Activated effector memory CD4-positive, alpha-beta T cell treated with Interleukin-2 at 50 U/mL for 16 hours (primary cell): ENCODE measurements at regions not wholly inside any gene's neighbourhood (a gene's known extent, or its start where the extent isn't known, plus 50 kb on each side); places are given as distances from the start of the nearest gene placed in this dataset.
"Not testable (repeated sequence)": the region's sequence is repeated elsewhere in the genome, so short reads cannot be mapped to it uniquely, and the experiment has no call there.

ENCODE experiments used
- DNase-seq: peaks from one replicate; pipeline ENCODE4 v3.0.0-alpha.2; 2020

DNA sequence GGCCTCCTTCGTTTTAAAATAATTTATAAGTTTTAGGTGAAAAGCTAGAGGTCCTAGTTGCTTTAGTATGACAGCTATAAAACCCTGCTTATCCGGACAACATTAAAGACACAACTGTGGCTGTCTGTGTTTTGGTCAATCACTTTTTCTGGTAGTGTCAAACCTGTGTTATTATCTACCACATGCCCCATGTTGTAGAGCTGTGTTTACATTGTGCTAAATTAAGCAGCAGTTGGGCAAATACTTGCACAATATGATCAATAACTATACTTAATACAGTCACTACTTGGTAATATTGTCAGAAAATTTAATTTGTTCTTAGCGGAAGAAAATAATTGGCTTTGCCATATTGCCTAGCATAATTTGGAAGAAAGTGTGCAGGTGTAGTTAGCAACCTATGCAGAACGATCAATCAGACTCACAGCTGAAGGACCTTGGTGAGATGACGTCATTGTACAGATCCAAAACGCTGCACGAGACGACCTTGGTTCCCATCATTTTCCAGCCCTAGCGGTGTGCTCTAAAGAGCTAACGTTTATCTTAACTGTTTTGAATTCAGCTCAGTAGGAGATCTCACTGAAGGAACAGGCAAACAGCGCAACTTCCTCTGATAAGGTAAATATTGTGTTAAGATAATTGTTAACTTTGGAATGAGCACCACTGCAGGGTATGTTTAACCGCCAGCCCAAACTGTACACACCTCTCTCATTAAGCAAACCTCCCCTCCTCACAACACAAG lies 476.6 kb downstream of the IRS2 start:
- no peak for DNase-seq

DNA sequence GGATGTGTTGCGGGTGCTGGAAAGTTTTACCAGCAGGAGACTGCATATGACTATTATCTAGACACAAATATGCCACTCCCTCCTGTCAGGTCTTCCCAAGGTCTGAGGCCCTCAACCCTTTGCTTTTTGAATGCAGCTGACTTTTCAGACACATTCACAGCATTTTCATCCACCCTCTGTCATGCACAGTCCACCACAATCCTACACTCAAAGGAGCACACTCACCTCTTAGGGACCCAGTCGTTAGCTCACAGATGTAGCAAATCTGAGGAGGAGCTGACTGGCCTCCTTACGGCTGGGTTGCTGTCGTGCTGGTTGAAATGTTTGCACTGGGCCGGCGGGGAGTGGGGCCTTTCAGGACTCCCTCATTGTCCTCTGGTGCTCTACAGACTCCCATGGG lies 479.4 kb downstream of the IRS2 start:
- DNase-seq, result no peak

DNA sequence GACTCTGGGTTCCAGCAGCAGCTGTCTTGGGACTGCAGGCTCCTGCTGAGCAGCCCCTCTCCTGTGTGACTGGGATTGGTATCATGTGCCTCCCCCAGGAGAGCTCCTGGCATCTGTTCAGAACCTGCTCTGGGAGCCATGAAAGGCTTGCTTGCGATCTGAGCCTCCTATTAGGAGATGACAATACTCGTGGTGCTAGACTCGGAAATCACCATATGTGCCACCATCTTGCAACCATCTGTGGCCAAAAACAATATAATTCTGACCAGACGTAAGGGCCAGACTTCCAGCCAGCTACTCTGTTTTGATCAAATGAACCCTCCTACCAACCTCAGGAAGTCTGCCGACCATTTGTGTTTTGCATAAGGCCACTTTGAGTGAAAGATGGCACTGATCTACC lies 484.7 kb downstream of the IRS2 start:
- DNase-seq, result no peak

DNA sequence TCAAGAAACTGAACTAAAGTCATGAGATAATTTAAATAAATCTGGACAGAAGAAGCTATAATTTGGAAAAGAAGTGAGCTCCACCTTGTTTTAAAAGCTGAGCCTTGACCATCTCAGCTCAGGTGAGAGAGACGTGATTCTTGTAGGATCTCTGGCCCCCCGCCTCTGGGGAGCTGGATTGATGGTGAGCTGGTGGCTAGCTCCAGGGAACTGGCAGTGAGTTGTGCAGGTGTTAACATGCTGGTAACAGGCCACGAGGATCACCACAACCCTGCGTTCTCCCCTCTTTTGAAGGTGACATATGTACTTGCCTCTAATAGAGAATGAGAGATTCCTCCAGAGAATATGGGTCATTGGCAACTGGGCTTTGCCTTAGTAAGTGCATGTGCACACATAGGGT lies 485.1 kb downstream of the IRS2 start:
- DNase-seq, result no peak

GRCh38 chr13:109297628-109298027 lies 488.8 kb downstream of the IRS2 start:
- DNase-seq, result no peak

GRCh38 chr13:109293166-109293565 lies 493.2 kb downstream of the IRS2 start:
- no peak for DNase-seq

DNA sequence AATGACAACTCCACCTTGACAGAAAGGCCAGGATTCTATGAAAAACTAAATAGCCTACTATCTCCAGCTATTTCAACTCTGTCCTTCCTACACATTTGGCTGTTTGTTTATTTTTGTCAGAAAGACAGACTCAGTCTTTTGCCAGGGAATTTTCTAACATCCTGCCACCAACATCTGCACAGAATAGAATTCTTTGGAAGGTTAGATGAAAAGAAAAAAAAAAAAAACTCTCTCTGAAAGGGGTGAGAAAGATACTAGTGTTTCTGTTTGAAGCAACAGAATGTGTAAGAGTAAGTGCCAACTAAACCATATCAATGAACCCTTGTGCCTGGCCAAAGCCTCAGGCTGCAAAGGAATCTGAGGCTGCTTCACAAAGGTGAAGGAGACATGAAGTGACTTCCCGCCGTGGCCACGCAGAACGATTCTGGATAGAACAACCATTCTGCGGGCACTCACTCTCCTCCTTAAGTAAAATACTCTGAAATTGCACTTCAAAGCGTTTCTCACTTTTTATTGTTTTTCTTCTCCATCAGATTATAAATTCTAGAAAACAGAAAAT lies 498.2 kb downstream of the IRS2 start:
- DNase-seq, result no peak

- no peak for DNase-seq
These were observed 498.8 kb downstream of the IRS2 start for GRCh38 chr13:109287553-109287952.

- DNase-seq, result no peak
These were observed 500.8 kb downstream of the IRS2 start for GRCh38 chr13:109285586-109285985.

DNA sequence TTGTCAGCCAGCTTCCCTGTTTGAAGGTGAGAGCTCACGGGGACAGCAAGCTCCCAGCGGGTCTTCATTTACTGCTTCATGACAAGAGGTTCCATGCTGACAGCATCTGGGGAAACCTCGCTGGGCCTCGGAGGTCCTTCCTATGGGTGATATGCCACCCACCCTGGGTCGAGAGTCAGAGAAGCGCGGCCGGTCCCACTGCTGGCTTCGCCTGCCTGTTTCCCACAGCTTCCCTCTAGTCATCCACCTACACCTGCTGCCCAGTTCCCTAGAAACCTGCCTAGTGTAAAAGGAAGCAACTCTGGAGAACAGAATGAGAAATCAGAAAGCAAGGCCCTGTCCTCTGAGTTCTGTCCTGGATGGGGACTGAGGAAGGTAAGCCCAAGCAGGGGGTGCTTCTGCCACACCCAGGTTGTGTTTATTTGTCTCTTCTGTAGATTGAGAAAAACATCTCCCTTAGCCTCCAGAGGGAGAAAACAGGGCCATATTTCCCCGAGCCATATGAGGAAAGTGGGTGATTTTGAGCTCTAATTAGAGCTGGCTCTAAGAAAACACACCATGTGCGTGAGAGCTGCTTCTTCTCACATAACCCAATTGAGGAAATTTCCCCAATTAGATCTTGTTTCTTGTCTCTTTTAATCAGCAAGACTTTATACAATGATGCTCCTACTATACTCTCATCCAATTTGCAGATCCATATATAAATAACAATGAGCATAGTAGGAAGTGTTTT lies 504.3 kb downstream of the IRS2 start:
- no peak for DNase-seq

GRCh38 chr13:109281017-109281902 lies 505.1 kb downstream of the IRS2 start:
- no peak for DNase-seq

DNA sequence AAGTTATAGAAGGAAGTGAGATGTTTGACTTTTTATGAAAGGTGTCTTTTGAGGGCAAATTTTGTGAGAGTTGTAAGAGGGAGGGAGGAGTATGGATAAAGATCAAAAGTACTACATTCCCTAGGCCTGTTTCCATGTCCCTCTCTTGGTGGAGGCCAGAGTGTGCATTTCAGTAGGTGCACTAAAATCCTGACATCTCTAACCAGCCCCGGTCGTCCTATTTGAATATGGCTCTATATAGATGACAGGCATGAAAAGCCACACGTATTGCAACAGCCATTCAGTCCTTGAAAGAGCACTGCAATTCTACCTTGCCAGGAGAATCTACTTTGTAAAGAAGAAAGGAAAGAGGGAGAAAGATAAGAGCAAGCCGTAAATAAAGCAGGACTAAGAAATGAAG lies 510.1 kb downstream of the IRS2 start:
- DNase-seq, result no peak

- DNase-seq, result no peak
These were observed 510.5 kb downstream of the IRS2 start for GRCh38 chr13:109275852-109276251.

DNA sequence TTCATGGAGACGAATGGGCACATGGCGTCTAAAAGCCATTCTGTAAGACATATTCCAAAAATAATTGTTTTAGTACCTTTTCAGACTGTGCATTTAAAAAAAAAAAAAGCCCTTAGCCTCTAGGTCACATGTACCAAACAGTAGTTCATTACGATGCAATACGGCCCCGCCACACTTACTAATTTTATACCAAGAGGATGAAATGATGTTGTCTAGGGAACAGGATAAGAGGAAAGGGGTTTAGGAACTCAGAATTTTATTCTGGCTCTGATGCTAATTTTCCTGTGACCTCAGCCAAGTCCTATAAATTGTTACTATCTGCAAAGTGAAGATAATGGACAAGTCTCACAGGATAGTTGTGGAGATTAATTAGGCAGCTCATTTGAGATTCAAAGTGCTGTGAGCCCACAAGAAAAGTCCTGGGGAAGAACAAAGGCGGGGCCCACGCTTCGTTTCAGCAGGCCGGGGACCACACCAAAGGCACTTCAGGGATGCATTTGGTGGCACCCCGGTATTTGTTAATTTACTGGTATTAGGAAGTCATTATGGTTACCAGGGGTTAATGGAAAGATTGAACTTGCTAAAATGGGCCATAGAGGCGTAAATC lies 511.1 kb downstream of the IRS2 start:
- DNase-seq, result no peak

- DNase-seq, result no peak
These were observed 512.1 kb downstream of the IRS2 start for GRCh38 chr13:109274188-109274821.

DNA sequence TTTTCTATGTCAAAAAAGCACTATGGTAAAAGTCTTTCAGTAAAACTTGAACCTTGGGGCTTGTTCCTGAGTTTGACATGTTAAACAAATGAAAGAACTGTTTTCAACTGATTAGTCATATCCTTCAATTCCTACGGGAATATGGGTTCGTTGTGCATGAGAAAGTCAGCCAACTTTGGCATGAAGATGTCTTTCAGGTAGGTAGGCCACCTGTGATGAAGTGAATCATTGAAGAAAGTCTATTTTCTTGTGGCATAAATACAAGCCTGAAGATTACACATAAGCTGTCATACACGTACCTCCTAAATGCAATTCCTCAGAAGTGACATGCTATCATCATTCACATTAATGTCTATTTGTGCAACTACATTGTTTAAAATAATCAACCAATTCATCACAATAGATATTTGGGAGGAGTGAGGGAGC lies 513.0 kb downstream of the IRS2 start:
- DNase-seq, result no peak

DNA sequence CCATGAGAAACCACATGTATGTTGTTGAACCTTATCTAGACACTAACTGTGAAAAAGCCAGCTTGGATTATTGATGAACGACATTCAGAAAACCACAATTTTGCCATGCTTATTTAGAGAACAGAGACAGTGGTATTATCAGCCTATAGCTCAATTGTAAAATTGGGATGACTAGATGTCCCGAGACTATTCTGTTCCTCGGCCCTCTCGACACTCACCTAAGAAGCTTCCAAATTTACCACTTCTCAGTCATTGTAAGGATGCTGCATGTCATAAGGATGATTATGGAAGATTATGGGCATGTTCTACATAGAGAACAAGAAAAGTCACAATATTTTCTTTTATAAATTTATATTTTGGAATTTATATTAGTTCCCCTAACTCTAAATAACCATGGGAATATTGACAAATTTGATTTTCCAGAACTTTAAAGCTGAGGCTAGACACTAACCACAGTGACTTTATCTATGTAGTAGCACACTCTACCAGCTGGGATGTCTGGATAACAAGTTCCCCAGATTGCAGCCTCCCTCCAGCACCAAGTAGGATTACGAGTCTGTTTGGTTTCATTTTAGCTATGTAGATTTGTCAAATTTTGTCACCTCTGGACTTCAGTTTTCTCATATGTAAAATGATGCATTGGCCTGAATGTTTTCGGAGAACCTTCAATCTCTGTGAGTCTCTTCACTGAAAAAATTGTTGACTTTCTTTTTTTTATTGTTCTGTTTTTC lies 513.6 kb downstream of the IRS2 start:
- no peak for DNase-seq

- no peak for DNase-seq
These were observed 514.5 kb downstream of the IRS2 start for GRCh38 chr13:109271555-109272541.

GRCh38 chr13:109271061-109271460 lies 515.3 kb downstream of the IRS2 start:
- DNase-seq, result no peak

DNA sequence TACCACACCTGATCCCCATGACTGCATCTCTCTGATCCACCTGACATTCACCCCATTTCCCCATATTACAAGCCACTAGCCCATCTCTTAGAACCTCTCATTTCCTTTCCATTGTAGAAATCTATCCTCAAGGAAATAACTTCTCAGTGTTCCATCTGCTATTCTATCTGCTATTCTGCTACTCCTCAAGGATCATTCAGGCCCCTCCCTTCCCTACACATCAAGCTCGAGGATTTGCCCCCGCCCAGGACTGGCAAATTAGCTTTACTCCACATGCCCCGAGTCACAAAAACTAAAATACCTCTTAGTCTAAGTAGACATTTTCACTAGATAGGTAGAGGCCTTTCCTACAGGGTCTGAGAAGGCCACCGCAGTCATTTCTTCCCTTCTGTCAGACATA lies 517.0 kb downstream of the IRS2 start:
- not testable (repeated sequence) for DNase-seq
